HG03064 (cell line): ENCODE measurements at regions not wholly inside any gene's neighbourhood (a gene's known extent, or its start where the extent isn't known, plus 50 kb on each side); places are given as distances from the start of the nearest gene placed in this dataset.
A peak's percentile ranks its signal among the peaks of the same experiment; 100 is the strongest.

Experiments
- ATAC-seq: cut with Tn5 transposase; IDR thresholded peaks from one replicate; pipeline ENCODE4 v1.9.1; 2021; ENCODE audit warnings: low read depth; ENCODE audit not compliant: unreplicated experiment

DNA sequence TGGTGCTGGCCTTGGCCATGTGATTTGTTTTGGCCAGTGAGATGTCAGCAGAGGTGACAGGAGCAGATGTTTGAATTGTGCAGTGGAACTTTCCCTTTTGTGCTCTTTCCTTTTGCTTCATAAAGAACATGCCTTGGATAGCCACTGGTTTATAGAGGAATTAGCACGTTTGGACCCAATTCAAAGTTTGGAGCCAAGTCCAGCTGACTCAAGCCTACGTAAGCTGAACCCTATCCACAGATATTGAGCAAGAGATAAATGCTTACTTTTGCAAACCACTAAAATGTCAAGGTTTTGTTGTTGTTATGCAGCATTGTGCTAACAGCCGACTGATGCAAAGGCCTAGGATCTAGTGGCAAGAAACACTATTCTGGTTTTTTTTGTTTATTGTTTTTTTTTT is 230.9 kb upstream of the CITED2 start:
- ATAC-seq = no peak

DNA sequence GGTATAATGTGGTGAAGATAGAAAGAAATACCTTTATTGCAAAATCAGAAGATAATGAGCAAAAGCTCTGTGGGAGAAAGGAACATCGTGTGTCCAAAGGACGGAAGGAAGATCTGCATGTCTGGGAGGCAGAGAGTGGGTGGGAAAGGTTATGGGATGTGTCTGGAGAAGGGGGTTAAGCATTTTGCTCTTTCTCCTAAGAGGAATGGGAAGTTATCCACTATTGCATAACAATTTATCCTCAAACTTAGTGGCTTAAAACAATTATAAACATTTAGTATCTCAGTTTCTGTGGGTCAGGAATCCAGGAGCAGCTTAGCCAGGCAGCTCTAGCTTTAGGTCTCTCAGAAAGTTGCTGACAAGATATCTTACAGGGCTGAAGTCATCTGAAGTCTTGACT is 229.1 kb upstream of the CITED2 start:
- ATAC-seq = no peak

DNA sequence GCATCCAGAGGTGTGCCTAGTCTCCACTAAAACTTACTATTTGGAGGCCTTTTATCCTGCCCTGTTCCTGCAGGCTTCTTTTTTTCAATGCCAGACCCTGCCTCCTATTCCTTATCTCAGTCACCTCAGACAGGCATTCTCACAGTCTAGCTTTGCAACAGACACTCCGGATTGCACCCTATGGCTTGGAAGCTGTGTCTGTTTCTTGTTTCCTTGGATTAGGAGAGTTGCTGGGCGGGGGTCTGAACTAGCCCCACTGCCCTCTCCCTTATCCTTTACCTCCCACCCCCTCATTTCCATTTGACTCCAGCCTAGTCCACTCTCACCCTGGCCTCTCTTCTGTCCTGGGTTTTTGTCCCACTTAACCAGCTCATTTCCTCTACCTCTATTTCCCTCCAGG is 228.1 kb upstream of the CITED2 start:
- no peak for ATAC-seq

DNA sequence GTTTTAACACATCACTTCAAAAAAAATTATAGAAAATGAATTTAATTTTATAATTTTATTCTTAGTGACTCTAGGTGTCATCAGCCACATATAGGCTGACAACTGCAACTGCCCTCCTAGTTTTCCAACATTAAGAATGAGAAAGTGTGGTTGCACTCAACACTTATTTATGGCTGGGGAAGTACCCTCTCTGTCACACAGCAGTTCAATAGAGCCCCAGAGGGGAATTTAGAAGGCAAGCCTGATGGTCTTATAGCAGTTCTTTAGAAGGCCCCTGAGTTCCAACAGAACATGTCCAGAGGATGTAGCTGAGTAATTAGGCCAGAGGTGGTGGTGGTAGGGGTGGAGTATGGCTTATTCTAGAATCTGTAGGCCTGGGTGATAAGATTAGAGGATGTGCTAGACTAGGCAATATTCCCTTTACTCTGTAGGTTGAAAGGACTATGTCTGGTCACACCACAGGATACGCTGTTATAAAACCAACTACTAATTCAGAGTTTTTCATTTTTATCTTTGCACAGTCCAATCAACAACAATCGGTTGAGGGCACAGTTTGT is 226.5 kb upstream of the CITED2 start:
- peak; percentile 97 for ATAC-seq

DNA sequence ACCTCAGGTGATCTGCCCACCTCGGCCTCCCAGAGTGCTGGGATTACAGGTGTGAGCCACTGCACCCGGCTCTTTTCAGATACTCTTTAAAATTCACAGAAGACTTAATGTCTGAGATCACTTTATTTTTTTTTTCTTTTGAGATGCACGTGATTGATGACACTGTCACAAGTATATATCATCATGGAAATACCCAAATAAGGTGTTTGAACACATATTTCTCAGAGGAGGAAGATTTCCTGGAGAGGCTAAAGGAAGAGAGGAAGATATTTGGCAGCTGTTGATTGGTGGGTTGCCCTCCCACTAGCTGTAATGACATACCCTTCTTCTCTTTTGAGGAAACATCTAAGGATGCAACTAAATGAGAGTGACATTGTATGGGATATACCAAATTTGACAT is 225.9 kb upstream of the CITED2 start:
- peak; percentile 14 for ATAC-seq

DNA sequence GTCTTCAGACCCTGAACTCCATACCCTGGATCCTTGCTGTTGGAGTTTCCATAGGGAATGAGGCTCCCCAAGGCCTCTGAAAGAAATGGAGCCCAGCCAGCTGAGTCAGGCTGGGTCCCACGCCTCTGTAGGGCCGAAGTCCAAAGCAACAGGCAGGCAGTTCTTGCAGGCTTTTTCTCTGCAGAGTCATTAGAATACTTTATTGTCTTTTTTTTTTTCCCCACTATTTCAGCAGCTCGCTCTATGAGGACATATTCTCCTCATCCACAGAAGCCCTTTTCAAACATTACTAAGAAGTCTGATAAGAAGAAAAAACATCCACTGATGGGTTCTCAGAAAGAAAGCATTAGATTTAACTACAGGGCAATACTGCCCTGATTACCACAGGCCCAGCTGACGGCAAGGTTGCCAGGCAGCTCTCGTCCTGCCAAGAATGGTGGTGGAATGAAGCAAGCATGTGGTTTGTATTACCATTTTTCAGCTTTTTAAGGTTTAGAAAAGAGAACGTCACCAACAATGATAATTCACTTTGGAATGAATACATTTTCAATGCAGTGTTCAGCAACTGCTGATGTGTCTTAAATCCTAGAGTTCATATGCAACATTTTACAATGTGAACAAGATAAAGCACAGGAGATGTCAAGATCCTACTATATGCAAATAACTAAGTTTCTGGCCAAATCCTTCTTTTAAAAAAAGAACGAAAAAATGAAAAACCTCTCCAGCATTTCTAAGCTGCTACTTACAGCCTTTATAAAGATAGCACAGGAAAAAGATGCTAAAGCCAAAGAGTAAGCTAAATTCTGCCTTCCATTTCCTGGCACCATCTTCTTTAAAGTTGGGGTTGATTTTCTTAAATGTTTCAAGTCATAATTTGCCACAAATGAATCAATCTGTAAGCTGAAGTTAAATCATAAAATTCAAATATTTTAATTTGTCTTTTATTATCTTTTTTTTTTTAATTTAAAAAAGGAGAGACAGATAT is 223.6 kb upstream of the CITED2 start:
- ATAC-seq = no peak

DNA sequence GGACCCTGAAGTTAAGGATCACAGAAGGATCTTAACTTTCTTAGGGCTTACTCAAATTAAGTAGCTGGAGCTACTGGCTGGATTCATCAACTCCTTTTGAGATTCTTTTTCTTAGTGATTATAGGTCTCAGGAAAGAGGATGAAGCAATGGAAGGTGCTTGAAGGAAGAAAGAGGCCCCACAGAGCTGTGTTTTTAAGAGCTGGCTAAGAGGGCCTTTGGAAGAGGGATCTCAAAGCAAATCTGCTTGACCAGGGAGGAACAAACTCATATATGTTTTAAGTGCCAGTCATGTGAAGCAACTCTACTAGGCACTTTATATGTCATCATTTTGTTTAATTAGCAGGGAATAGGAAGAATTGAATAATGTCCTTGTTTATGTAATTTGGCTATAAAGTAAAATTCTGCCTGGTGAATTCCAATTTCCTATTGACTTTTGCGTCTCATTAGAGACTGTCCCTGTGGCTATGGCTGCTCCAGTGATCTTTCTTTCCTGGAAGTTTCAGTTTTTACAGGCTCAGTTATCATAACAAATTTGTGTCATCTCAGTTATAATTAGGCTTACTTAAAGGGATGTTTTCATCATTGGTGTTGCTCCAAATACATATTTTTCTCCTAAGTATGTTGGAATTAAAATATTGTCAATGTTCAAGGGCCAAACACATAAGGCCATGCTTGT is 222.8 kb upstream of the CITED2 start:
- ATAC-seq = no peak

DNA sequence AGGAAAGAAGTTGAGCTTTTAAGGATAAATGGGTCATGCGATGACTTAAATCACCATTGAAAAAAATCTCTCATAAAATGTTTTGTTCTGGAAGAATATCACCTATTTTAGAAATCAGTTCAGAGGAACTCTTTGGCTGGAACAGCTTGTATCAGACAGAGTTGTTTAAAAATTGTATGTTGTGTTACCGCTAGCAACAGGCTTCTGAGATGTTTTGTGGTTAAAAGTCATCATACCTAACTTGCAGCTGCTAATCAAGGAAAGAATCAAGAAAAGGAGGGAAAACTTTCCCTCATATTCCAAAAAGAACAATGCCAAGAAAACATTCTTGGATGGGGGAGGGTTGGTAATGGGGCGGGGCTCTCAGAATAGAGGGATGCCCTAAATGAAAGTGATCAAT is 220.7 kb upstream of the CITED2 start:
- ATAC-seq = no peak

DNA sequence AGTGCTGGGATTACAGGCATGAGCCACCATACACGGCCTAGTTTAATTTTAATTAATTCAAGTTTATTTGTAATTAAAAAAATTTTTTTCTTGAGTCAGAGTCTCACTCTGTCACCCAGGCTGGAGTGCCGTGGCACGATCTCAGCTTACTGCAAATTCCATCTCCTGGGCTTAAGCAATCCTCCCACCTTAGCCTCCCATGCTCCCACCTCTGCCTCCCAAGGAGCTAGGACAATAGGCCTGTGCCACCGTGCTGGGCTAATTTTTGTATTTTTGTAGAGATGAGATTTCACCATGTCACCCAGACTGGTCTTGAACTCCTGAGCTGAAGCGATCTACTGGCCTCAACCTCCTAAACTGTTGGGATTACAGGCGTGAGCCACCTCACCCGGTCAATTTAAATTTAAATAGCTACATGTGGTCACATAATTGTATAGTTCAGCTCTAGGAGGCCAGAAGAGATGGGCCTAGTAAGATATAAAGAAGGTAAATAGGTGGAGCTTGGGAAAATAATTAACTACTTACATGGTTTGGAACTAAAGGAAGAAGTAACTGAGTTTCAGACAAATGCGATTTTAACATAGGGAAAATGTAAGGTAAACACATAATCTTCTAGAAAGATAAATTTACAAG is 220.0 kb upstream of the CITED2 start:
- ATAC-seq = no peak

DNA sequence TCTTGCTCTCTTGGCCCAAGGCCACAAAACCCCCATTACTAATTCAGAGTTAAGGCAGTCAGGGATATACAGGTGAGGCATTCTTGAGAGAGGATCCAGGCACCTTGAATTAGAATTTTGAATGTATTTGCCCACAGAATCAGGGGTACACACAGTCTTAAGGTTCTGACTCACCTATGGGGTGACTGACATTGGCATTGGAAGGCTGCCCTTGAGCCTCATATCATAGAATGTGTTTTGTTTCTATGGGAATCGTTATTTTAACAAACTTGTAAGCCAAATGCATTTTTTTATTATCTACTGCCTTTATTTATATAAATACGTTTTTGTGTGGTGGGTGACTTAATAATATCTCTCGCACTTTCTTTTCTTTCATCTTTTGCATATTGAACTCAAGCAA is 218.6 kb upstream of the CITED2 start:
- no peak for ATAC-seq

DNA sequence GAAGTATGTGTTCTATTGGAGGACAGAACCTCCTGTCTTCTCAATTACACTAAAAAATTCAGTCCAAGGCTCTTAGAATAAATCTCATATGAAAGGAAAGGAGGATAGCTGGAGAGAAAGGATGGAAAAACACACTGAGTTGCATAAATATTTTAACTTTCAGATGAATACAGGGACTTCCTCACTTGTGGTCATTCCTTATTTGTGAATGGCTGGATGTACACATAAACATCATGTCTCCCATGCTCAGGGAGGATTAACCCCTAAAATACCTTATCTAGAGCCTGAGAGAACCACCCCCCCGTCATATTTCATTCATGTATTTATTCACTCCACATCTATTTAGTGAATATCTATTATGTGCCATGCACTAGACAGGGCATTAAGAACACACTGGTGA is 217.6 kb upstream of the CITED2 start:
- no peak for ATAC-seq

DNA sequence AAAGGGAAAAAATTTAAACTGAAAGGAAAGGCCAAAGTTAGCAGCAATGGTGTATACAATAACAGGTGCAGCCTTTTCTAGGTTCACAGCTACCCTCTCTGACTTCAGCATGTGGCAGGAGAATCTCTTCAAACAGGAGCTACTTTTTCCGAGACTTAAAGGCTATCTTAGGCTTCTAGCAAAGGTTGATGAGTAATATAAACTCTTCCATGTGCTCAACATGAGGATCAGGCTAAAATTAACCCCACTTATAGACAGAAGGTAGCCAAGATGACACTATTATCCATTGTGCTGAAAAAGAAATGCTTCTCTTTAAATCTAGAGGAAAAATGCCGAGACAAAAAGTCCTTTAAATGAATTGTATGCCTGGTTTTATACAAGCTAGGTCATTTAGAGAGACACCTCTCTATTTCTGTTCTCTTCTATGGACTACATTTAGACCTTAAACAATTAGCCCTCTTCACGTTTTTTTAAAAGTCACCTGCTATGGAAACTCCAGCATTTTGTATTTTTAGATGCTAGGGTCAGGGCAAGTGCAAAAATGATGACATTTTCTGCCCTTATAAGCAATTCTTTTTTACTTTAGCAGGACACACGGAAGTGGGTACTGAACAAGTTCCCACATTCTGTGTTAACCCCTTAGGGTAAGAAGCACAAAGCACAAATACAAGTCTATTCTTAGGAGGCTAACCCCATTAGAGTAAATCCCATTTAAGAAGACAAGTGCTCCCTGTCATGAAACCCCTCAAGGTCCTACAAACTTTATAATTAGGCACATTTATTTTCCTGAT is 216.8 kb upstream of the CITED2 start:
- ATAC-seq = no peak

DNA sequence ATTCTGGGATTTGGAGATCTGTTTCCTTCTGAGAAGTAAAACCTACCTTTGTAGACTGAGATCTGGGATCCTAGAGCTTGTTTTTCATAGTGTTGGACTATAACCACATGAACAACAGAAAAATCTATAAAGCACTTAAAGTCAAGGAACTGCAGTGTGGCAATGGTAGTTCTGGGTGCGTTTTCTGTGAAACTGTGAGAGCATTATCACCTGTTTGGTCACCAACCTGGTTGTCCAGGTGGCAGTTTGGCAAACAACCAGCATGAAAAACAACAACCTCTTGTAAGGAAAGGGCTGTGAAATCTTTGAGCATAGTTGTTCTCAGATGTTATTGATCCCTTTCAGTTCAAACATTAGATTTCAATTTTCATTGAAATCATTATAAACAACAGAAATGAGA is 215.8 kb upstream of the CITED2 start:
- ATAC-seq = no peak

DNA sequence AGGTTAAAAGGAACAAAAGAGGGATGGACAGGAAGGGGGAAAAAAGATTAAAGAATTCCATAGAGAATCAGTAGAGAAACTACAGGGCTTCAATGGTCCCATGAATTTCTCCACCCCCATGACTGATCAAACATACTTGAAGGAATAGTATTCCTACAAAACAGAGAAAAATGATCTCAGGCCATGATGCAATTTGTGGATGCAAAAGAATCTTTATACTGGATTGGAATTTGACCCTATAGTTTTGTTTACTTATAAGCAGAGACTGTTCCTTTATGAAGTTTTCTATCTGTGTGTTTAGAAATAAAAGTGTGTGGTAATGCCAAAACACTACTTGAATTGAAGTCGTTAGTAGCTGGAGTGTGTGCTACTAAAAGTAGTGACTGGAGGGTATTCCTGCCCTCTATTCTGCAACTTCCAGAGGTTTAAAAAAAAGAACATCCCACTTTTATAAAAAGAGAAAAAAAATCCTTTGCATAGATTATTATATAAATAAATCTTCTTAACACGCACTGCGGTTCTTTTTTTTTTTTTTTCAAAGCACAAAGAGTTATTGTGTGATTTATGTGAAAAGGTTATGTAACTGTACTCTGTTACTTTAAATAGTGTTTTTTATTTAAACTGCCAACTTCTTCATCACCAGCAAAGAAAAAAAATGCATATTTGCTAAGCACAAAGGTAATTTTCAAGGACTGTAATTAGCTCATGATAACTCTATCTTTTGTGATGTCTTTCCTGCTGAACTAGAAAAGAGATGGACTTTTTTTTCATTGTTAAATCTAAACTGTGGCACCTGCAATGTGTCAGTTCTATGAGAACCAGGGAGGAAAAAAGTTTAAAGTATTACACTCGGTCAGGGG is 214.5 kb upstream of the CITED2 start:
- no peak for ATAC-seq

DNA sequence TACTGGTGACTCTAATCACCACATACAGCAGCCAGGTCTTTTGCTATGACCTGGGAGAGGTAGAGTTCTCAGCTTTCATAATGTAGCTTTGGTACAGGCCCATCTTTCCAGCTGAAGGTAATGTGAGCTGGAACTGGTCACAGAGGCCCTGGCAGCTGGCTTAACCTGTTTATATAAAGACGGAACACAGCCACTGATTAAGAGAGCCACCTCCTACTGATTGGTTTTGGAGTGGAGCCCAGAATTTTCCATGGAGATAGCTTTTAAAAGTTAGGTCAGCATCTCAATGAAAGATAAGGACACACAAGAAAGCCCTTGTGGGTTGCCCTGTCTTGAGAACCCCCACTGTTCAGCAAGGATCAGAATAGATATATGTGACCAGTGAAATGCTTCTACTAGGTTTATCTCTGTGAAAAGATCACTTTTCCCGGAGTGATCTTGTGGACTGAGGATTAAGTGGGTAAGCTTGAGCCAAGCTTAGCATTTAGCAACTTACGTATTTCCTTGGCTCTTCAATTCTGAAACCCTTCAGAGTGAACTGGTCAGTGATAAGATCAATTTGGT is 213.7 kb upstream of the CITED2 start:
- no peak for ATAC-seq

DNA sequence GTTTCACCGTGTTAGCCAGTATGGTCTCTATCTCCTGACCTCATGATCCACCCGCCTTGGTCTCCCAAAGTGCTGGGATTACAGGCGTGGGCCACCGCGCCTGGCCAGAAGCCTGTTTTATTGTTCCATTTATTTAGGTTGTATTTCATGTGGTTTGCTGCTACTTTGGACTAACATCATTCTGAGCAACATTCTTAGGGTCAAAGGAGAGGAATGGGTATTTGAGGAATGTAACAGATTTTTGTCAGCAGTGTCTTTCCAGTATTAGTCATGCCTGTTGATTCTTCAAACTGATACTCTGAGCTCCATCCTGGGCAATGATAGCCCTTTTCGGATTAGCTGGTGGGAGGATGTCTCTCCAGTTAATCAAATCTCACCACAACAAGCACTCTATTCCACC is 213.0 kb upstream of the CITED2 start:
- no peak for ATAC-seq

DNA sequence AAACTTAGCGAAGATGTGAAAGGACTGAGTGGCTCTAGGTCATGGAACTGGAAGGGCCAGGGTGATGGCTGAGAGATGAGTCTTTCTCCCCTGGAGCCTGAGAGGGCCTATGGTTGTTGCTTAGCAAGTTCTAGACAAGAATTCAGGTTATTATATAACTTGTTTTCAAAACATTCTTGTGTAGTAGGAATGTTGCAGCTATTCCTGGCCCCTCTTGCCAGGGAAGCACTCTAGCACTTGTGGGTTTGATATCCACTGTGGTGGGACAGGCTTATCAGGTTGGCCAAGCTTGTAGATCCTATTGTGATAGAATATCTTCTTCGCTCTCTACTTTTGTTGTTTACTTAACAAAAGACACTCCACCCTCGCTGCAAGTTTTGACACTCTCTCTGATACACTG is 211.8 kb upstream of the CITED2 start:
- no peak for ATAC-seq

DNA sequence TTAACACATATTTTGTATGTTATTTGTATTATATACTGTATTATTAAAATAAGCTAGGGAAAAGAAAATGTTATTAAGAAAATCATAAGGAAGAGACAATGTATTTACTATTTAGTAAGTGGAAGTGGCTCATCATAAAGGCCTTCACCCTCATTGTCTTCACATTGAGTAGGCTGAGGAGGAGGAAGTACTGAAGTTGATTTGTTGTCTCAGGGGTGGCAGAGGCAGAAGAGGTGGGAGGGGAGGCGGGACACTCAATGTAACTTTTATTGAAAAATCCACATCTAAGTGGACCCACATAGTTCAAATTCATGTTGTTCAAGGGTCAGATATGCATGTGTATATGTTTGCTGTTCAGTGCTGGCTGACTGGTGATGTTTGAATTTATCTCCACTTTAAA is 210.2 kb upstream of the CITED2 start:
- ATAC-seq = no peak

DNA sequence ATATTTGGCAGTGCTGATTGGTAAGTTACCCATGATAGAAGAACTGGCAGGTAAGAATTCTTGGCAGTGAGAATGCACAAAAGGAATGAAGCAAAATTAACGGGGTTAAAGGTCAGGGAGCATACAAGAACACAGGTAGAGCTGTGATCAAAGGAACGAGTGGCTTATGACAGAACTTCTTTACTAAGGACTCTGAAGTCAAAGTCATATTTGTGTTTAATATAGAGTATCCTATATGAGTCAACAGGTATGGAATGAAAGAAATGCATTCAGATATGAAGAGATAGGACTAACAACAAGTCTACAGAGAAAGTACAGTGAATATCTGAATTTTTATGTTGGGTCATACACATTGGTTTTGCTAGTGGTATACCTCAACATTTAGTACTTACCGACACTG is 209.0 kb upstream of the CITED2 start:
- ATAC-seq = no peak
